ENCODE measurements at regions not wholly inside any gene's neighbourhood (a gene's known extent, or its start where the extent isn't known, plus 50 kb on each side); places are given as distances from the start of the nearest gene placed in this dataset.

- H3K9ac ChIP-seq (ENCODE audit: low read depth in 1 of 2, low read length in 2 of 2): no peak overlapping the region
- peaks cover 0 to 20% (median 4%) of the 10 kb centered on the region in 4 donors for H3K9me3 ChIP-seq (ENCODE audit: control insufficient read depth in 4 of 4, low read length in 3 of 4)
- H3K27me3 ChIP-seq (ENCODE audit: control insufficient read depth in 4 of 4, insufficient read depth in 4 of 4, low read length in 3 of 4): peaks cover 0 to 23% (median 9%) of the 10 kb centered on the region in 4 donors
- no peaks in the 10 kb centered on the region for H3K36me3 ChIP-seq (ENCODE audit: control insufficient read depth in 4 of 4, insufficient read depth in 3 of 4, low read depth in 1 of 4, low read length in 3 of 4)
- H3K27ac ChIP-seq (ENCODE audit: low read depth in 1 of 2, low read length in 2 of 2): no peak overlapping the region
- TF ChIP-seq NR2F2 (IDR thresholded peaks at IDR 0.05): no peak
- TF ChIP-seq, protein P1, sequence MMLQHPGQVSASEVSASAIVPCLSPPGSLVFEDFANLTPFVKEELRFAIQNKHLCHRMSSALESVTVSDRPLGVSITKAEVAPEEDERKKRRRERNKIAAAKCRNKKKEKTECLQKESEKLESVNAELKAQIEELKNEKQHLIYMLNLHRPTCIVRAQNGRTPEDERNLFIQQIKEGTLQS (IDR thresholded peaks at IDR 0.05): no peak
- TF ChIP-seq RXRA (IDR thresholded peaks at IDR 0.05): no peak
- TF ChIP-seq FOXA1 (IDR thresholded peaks at IDR 0.05): no peak
- H3K4me1 ChIP-seq (ENCODE audit: control insufficient read depth in 4 of 4, insufficient read depth in 4 of 4, low read length in 3 of 4): peaks cover 0 to 8% (median 0%) of the 10 kb centered on the region in 4 donors
- 71% methylated on average over 8 of the region's 8 CpGs for WGBS
- no peak overlapping the region for H3K4me3 ChIP-seq (ENCODE audit: low read depth in 1 of 3, low read length in 3 of 3)
- no peak for DNase-seq (ENCODE audit: low spot score)
Measured at GRCh38 chr6:27685279-27685678, 212.4 kb upstream of the ZNF184 start.

- Histone ChIP-seq H3K9me3 (ENCODE audit: control insufficient read depth in 4 of 4, low read length in 3 of 4) (peaks cover 0 to 21% (median 5%) of the 10 kb centered on the region in 4 donors), H3K36me3 (ENCODE audit: control insufficient read depth in 4 of 4, insufficient read depth in 3 of 4, low read depth in 1 of 4, low read length in 3 of 4) (no peaks in the 10 kb centered on the region), H3K4me3 (ENCODE audit: low read depth in 1 of 3, low read length in 3 of 3) (no peak overlapping the region), H3K27me3 (ENCODE audit: control insufficient read depth in 4 of 4, insufficient read depth in 4 of 4, low read length in 3 of 4) (peaks cover 0 to 23% (median 16%) of the 10 kb centered on the region in 4 donors), H3K4me1 (ENCODE audit: control insufficient read depth in 4 of 4, insufficient read depth in 4 of 4, low read length in 3 of 4) (peaks cover 0 to 8% (median 0%) of the 10 kb centered on the region in 4 donors), H3K9ac (ENCODE audit: low read depth in 1 of 2, low read length in 2 of 2) (no peak overlapping the region), H3K27ac (ENCODE audit: low read depth in 1 of 2, low read length in 2 of 2) (no peak overlapping the region)
- WGBS: 40% methylated on average over 34 of the region's 34 CpGs
- TF ChIP-seq FOXA1 (IDR thresholded peaks at IDR 0.05) (no peak), RXRA (IDR thresholded peaks at IDR 0.05) (no peak), HNF4G (IDR thresholded peaks at IDR 0.05) (no peak), YY1 (IDR thresholded peaks at IDR 0.05) (no peak), NR2F2 (IDR thresholded peaks at IDR 0.05) (no peak), EGR1 (IDR thresholded peaks at IDR 0.05; ENCODE audit: low read depth in 2 of 2) (no peak), ZBTB33 (IDR thresholded peaks at IDR 0.05) (no peak)
- DNase-seq (ENCODE audit: low spot score): no peak
Measured at GRCh38 chr6:27684264-27685211, 211.6 kb upstream of the ZNF184 start.

DNA sequence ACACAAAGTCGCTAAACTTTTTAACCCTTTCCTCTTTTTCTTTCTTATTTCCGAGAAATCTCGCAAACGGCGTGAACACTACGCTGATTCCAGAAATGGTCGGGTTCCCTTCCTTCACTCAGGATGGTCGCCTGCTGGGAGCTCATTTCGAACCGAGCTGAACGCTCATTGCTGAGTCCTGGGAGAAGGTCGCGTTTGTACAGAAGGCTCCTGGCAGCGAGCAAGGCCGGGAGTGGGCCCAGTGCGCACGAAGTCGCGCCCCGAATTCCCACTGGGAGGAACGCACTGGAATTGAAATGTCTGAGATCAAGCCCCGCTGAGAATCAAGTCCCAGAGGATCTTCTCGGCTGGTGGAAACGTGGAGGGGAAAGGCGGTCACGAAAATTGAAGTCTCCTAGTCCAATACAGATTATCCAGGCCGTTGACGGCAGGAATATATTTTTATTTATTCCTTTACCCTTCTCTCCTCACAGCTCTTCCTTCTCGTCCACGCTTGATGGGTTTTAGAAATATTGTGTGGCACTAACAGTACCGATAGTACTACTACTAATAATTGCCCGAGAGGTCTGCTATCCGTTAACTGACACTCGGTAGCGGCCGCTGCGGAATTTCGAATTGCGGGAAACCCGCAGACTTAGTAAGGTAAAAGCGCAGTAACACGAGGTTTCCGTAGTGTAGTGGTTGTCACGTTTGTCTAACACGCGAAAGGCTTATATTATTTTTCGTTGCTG lies 207.2 kb upstream of the ZNF184 start:
- Histone ChIP-seq H3K27me3 (ENCODE audit: control insufficient read depth in 4 of 4, insufficient read depth in 4 of 4, low read length in 3 of 4) (peaks cover 0 to 27% (median 23%) of the 10 kb centered on the region in 4 donors), H3K4me3 (ENCODE audit: low read depth in 1 of 3, low read length in 3 of 3) (no peak overlapping the region), H3K36me3 (ENCODE audit: control insufficient read depth in 4 of 4, insufficient read depth in 3 of 4, low read depth in 1 of 4, low read length in 3 of 4) (no peaks in the 10 kb centered on the region), H3K27ac (ENCODE audit: low read depth in 1 of 2, low read length in 2 of 2) (no peak overlapping the region), H3K4me1 (ENCODE audit: control insufficient read depth in 4 of 4, insufficient read depth in 4 of 4, low read length in 3 of 4) (no peaks in the 10 kb centered on the region), H3K9me3 (ENCODE audit: control insufficient read depth in 4 of 4, low read length in 3 of 4) (peaks cover 0 to 16% (median 5%) of the 10 kb centered on the region in 4 donors), H3K9ac (ENCODE audit: low read depth in 1 of 2, low read length in 2 of 2) (no peak overlapping the region)
- no peak for DNase-seq (ENCODE audit: low spot score)
- WGBS: 15% methylated on average over 47 of the region's 47 CpGs
- TF ChIP-seq ZBTB33 (IDR thresholded peaks at IDR 0.05) (no peak), GABPA (IDR thresholded peaks at IDR 0.05 in 1 of 2, conservative IDR thresholded peaks at IDR 0.05 in 1 of 2) (no peak), HNF4A (conservative IDR thresholded peaks at IDR 0.05) (no peak), MAX (IDR thresholded peaks at IDR 0.05) (no peak), FOXA1 (IDR thresholded peaks at IDR 0.05) (no peak), HNF4G (IDR thresholded peaks at IDR 0.05) (no peak), RXRA (IDR thresholded peaks at IDR 0.05) (no peak), RAD21 (IDR thresholded peaks at IDR 0.05) (no peak), SP1 (IDR thresholded peaks at IDR 0.05) (no peak)
- TF ChIP-seq, protein P1 (IDR thresholded peaks at IDR 0.05): no peak
